H9 (cell line): ENCODE measurements at regions not wholly inside any gene's neighbourhood (a gene's known extent, or its start where the extent isn't known, plus 50 kb on each side); places are given as distances from the start of the nearest gene placed in this dataset.

Experiments
- DNase-seq: peaks from one replicate; pipeline ENCODE4 v3.0.0-alpha.2; 2017
- H2AFZ ChIP-seq: one replicate; pipeline ENCODE4 v1.6.1; 2013; ENCODE audit warnings: mild to moderate bottlenecking, low read length, control low read depth, moderate library complexity
- H2AK5ac ChIP-seq: 2 replicates; pipeline ENCODE4 v1.6.1; 2013; ENCODE audit warnings: low read length, control low read depth, mixed read lengths; ENCODE audit not compliant: insufficient read length
- H2BK120ac ChIP-seq: one replicate; pipeline ENCODE4 v1.6.1; 2013; ENCODE audit warnings: low read depth, mild to moderate bottlenecking, low read length, control low read depth, inconsistent platforms; ENCODE audit not compliant: poor library complexity, severe bottlenecking
- H2BK12ac ChIP-seq: 2 replicates; pipeline ENCODE4 v1.6.1; 2013; ENCODE audit warnings: low read length, control low read depth, mixed read lengths, low read depth; ENCODE audit not compliant: insufficient read length
- H2BK15ac ChIP-seq: 2 replicates; pipeline ENCODE4 v1.6.1; 2013; ENCODE audit warnings: low read depth, low read length, control low read depth
- H2BK20ac ChIP-seq: one replicate; pipeline ENCODE4 v1.6.1; 2013; ENCODE audit warnings: low read depth, mild to moderate bottlenecking, low read length, control low read depth, inconsistent platforms; ENCODE audit not compliant: poor library complexity, severe bottlenecking
- H2BK5ac ChIP-seq: 2 replicates; pipeline ENCODE4 v1.6.1; 2013; ENCODE audit warnings: low read length, control low read depth, mixed read lengths; ENCODE audit not compliant: insufficient read length
- H3K14ac ChIP-seq: 2 replicates; pipeline ENCODE4 v1.6.1; 2013; ENCODE audit warnings: low read length, control low read depth; ENCODE audit not compliant: insufficient read depth
- H3K18ac ChIP-seq: 2 replicates; pipeline ENCODE4 v1.6.1; 2013; ENCODE audit warnings: low read depth, mild to moderate bottlenecking, mixed read lengths, low read length, control low read depth; ENCODE audit not compliant: insufficient read length
- H3K23ac ChIP-seq: 2 replicates; pipeline ENCODE4 v1.6.1; 2013; ENCODE audit warnings: low read length, control low read depth, mixed read lengths, low read depth; ENCODE audit not compliant: insufficient read length
- H3K23me2 ChIP-seq: 2 replicates; pipeline ENCODE4 v1.6.1; 2013; ENCODE audit warnings: low read depth, mild to moderate bottlenecking, mixed read lengths, low read length, control low read depth; ENCODE audit not compliant: insufficient read length, poor library complexity, severe bottlenecking
- H3K27ac ChIP-seq: 2 replicates; pipeline ENCODE4 v1.5.1; 2013; ENCODE audit warnings: low read length, control low read depth, mixed read lengths, low read depth; ENCODE audit not compliant: insufficient read length
- H3K27me3 ChIP-seq: 2 replicates; pipeline ENCODE4 v1.6.1; 2013; ENCODE audit warnings: low read length, control low read depth, inconsistent platforms; ENCODE audit not compliant: insufficient read depth
- H3K4ac ChIP-seq: 2 replicates; pipeline ENCODE4 v1.6.1; 2013; ENCODE audit warnings: low read depth, mild to moderate bottlenecking, control low read depth, inconsistent platforms, low read length, moderate library complexity
- H3K4me1 ChIP-seq: 2 replicates; pipeline ENCODE4 v1.6.1; 2013; ENCODE audit warnings: low read length, control low read depth, inconsistent platforms; ENCODE audit not compliant: insufficient read depth
- H3K4me2 ChIP-seq: 2 replicates; pipeline ENCODE4 v1.6.1; 2013; ENCODE audit warnings: low read length, control low read depth, mixed read lengths; ENCODE audit not compliant: insufficient read length, insufficient read depth
- H3K56ac ChIP-seq: 2 replicates; pipeline ENCODE4 v1.6.1; 2013; ENCODE audit warnings: low read depth, mild to moderate bottlenecking, mixed read lengths, low read length, control low read depth; ENCODE audit not compliant: insufficient read length
- H3K79me1 ChIP-seq: 2 replicates; pipeline ENCODE4 v1.6.1; 2013; ENCODE audit warnings: low read depth, mild to moderate bottlenecking, moderate library complexity, low read length, control low read depth, inconsistent platforms; ENCODE audit not compliant: insufficient read depth, poor library complexity, severe bottlenecking
- H3K79me2 ChIP-seq: 2 replicates; pipeline ENCODE4 v1.6.1; 2013; ENCODE audit warnings: low read length, control low read depth, inconsistent platforms; ENCODE audit not compliant: insufficient read depth
- H3K9ac ChIP-seq: 2 replicates; pipeline ENCODE4 v1.6.1; 2013; ENCODE audit warnings: low read length, control low read depth, mixed read lengths; ENCODE audit not compliant: insufficient read length; ENCODE audit errors: extremely low read depth
- H3K9me3 ChIP-seq: one replicate; pipeline ENCODE4 v1.6.1; 2013; ENCODE audit warnings: low read depth, low read length, inconsistent platforms; ENCODE audit not compliant: control insufficient read depth
- H3T11ph ChIP-seq: one replicate; pipeline ENCODE4 v1.6.1; 2013; ENCODE audit warnings: mild to moderate bottlenecking, low read length, control low read depth, inconsistent platforms
- H4K20me1 ChIP-seq: one replicate; pipeline ENCODE4 v1.6.1; 2013; ENCODE audit not compliant: control insufficient read depth, insufficient read length, insufficient read depth
- H4K5ac ChIP-seq: 2 replicates; pipeline ENCODE4 v1.6.1; 2013; ENCODE audit warnings: low read depth, mild to moderate bottlenecking, mixed read lengths, low read length, control low read depth; ENCODE audit not compliant: insufficient read length
- H4K8ac ChIP-seq: replicated peaks from 2 replicates; pipeline ENCODE4 v1.6.1; 2013; ENCODE audit warnings: low read length, control low read depth, mixed read lengths, low read depth; ENCODE audit not compliant: insufficient read length
- H4K91ac ChIP-seq: 2 replicates; pipeline ENCODE4 v1.6.1; 2013; ENCODE audit warnings: low read depth, mild to moderate bottlenecking, moderate library complexity, mixed read lengths, low read length, control low read depth; ENCODE audit not compliant: insufficient read length
- H3K27ac Mint-ChIP-seq, 3 experiments: 2 replicates in 2 of 3; 3 replicates in 1 of 3; pipeline ENCODE4 v1.8.0; 2020 to 2021; ENCODE audit warnings: mixed read lengths in 3 of 3, mild to moderate bottlenecking in 1 of 3, moderate library complexity in 1 of 3
- H3K27me3 Mint-ChIP-seq: 2 replicates; pipeline ENCODE4 v1.8.0; 2021; ENCODE audit warnings: low read depth, mild to moderate bottlenecking, moderate library complexity, mixed read lengths
- H3K36me3 Mint-ChIP-seq, 3 experiments: 2 replicates in 2 of 3; 3 replicates in 1 of 3; pipeline ENCODE4 v1.8.0; 2020 to 2021; ENCODE audit warnings: low read depth in 3 of 3, mixed read lengths in 3 of 3; ENCODE audit not compliant: insufficient read depth in 1 of 3
- H3K4me1 Mint-ChIP-seq, 2 experiments: 2 replicates each; pipeline ENCODE4 v1.8.0; 2020; ENCODE audit warnings: mixed read lengths in 2 of 2
- H3K4me3 Mint-ChIP-seq, 2 experiments: 2 replicates in 1 of 2; 3 replicates in 1 of 2; pipeline ENCODE4 v1.8.0; 2020 to 2021; ENCODE audit warnings: mild to moderate bottlenecking in 2 of 2, mixed read lengths in 2 of 2, moderate library complexity in 1 of 2
- H3K9me3 Mint-ChIP-seq, 2 experiments: 2 replicates in 1 of 2; 3 replicates in 1 of 2; pipeline ENCODE4 v1.8.0; 2020; ENCODE audit warnings: mild to moderate bottlenecking in 2 of 2, mixed read lengths in 2 of 2, moderate library complexity in 1 of 2
- CTCF ChIP-seq: fragments of 200-600 bp; sonication (generic); conservative IDR thresholded peaks from 3 replicates; pipeline ENCODE4 v1.8.0; 2021; ENCODE audit warnings: antibody characterized with exemption, mild to moderate bottlenecking
- WGBS: extraction: QIAGEN DNeasy Blood & Tissue Kit; methylation state at CpG from one replicate; pipeline ENCODE4 v1.1.7; 2013; ENCODE audit warnings: missing lambda C conversion rate, low lambda C conversion rate, mixed read lengths; ENCODE audit not compliant: insufficient read length; ENCODE audit errors: extremely low coverage; 5-methylcytosine and 5-hydroxymethylcytosine counted together

DNA sequence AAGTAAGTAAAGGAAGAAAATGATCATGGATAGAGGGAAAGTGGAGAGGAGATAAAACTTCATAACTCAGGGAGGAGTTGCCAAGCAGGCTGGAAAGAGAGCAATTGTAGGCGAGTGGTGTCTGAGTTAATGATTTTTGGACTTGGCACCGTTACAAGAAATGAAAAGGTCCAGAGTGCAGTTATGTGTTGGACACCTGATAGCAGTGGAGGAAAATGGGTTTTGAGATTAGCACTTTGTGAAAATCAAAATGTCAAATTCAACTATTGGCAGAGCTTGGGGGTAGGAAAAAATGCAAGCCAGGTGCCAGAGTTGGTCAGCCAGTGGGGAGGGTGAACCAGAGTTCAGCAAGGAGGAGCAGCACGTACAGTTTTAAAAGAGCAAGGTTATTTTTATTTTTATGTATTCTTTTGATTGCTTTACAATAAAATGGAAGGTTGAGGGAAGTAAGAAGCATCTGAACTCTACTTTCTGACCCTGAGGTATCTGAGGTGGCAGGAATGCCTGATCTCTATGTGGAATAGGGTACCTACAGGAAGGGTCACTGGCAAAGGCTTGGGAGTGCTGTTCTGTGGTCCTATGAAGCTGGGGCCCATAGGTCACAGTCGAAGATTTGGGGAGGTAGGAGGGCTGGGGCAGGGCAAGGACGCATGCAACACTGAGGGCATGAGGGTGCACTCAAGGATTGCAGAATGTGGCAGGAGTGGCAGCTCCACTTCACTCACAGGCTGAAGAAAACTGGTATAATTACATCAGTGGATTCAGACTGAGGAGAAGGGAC, 127.5 kb downstream of the CD8B2 start:
- H3K36me3 Mint-ChIP-seq, result no peaks in the 10 kb centered on the region

More for the DNA sequence above, 127.5 kb downstream of the CD8B2 start:
- no peak overlapping the region for H2BK5ac ChIP-seq
- H4K91ac ChIP-seq, result no peak overlapping the region
- no peak overlapping the region for H2BK20ac ChIP-seq
- H3K4me1 ChIP-seq, result peaks cover 5% of the 10 kb centered on the region
- H3K18ac ChIP-seq, result no peak overlapping the region
- H3K79me2 ChIP-seq, result no peaks in the 10 kb centered on the region
- H3K23ac ChIP-seq, result no peak overlapping the region
- TF ChIP-seq CTCF, result no peak
- no peak overlapping the region for H3K4ac ChIP-seq
- Mint-ChIP-seq H3K27ac (no peak overlapping the region), H3K4me1 (peaks cover 15 to 20% of the 10 kb centered on the region in 2 experiments), H3K9me3 (no peaks in the 10 kb centered on the region; a peak in 1 of 5 replicates), H3K27me3 (no peaks in the 10 kb centered on the region), H3K4me3 (no peak overlapping the region)
- no peaks in the 10 kb centered on the region for H3K79me1 ChIP-seq
- H3K9ac ChIP-seq, result no peak overlapping the region
- DNase-seq, result no peak
- H2BK15ac ChIP-seq, result no peak overlapping the region
- H3K27ac ChIP-seq, result no peak overlapping the region
- H3K14ac ChIP-seq, result no peak overlapping the region
- no peak overlapping the region for H2AK5ac ChIP-seq
- no peak overlapping the region for H2BK12ac ChIP-seq
- no CpG with 5 or more reads among the region's 5 CpGs for WGBS
- no peak overlapping the region for H3T11ph ChIP-seq
- H2AFZ ChIP-seq, result no peak overlapping the region
- H2BK120ac ChIP-seq, result no peak overlapping the region
- no peaks in the 10 kb centered on the region for H3K9me3 ChIP-seq
- H3K27me3 ChIP-seq, result no peaks in the 10 kb centered on the region
- H3K56ac ChIP-seq, result no peak overlapping the region
- no peaks in the 10 kb centered on the region for H4K20me1 ChIP-seq
- H3K23me2 ChIP-seq, result no peaks in the 10 kb centered on the region
- no peak overlapping the region for H4K8ac ChIP-seq
- no peak overlapping the region for H3K4me2 ChIP-seq
- no peak overlapping the region for H4K5ac ChIP-seq
